ENCODE measurements at regions not wholly inside any gene's neighbourhood (a gene's known extent, or its start where the extent isn't known, plus 50 kb on each side); places are given as distances from the start of the nearest gene placed in this dataset.
"Not testable (repeated sequence)": the region's sequence is repeated elsewhere in the genome, so short reads cannot be mapped to it uniquely, and the experiment has no call there.

DNA sequence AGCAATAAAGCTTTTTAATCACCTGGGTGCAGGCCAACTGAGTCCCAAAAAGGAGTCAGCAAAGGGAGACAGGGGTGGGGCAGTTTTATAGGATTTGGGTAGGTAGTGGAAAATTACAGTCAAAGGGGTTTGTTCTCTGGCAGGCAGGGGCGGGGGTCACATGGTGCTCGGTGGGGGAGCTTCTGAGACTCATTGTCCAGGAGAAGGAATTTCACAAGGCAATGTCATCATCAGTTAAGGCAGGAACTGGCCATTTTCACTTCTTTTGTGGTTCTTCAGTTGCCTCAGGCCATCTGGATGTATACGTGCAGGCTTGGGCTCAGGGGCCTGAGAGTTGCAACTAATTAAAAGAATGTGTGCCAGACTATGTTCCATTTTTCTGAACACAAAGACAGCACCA lies 147.5 kb upstream of the SCN7A start:
- not testable (repeated sequence) for DNase-seq (ENCODE audit: low spot score)

DNA sequence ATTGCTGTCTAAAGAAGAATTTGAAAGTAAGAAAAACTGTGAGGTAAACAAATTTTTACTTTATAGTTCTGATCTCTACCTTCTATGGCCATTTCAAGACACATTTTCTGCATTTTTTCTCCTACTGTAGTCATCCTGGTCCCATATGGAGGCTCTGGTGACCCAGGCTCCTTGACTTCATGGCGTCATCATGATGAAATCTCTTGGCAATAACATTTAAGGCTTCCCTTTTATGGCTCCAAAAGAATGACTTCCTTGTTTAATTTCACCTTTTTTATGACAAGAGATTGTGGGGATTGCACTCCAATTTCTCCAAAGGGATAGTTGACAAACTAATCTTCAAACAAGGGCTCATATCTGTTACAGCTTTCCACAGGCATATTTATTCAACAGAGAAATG lies 143.0 kb upstream of the SCN7A start:
- no peak for DNase-seq (ENCODE audit: low spot score)

DNA sequence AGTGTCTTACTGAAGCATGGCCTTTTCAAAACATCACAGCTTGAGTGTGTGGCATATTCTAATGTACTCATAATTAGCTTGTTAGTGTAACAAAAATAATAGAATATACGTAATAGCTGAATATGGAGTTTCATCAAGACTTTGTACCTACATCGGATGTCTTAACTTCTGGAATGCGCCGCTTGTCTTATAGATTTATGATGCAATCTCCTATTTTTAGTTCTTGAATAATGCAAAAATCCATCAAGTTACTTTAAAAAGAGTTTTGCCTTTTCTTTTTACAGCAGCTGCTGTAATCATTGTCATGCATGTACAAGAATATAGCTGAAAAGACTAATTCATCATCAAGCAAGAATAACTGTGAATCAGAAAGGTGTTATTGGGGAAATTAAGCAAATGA lies 140.7 kb upstream of the SCN7A start:
- DNase-seq (ENCODE audit: low spot score) = no peak

GRCh38 chr2:166632616-166633015 lies 138.6 kb upstream of the SCN7A start:
- no peak for DNase-seq (ENCODE audit: low spot score)

GRCh38 chr2:166628478-166629136 lies 134.6 kb upstream of the SCN7A start:
- DNase-seq (ENCODE audit: low spot score) = no peak

- no peak for DNase-seq (ENCODE audit: low spot score)
Observed at GRCh38 chr2:166627893-166628292, 133.8 kb upstream of the SCN7A start.

DNA sequence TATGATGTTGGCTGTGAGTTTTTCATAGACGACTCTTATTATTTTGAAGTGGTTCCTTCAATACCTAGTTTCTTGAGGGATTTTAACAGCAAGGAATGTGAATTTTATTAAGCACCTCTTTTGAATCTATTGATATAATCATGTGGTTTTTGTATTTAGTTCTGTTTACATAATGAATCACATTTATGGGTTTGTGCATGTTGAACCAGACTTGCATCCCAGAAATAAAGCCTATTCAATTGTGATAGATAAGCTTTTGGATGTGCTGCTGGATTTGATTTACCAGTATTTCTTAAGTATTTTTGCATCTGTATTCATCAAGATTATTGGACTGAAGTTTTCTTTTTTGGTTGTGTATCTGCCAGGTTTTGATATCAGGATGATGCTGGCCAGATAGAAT lies 131.6 kb upstream of the SCN7A start:
- DNase-seq (ENCODE audit: low spot score) = no peak

GRCh38 chr2:166614503-166614902 lies 120.5 kb upstream of the SCN7A start:
- no peak for DNase-seq (ENCODE audit: low spot score)

GRCh38 chr2:166614029-166614428 lies 120.0 kb upstream of the SCN7A start:
- DNase-seq (ENCODE audit: low spot score) = no peak

DNA sequence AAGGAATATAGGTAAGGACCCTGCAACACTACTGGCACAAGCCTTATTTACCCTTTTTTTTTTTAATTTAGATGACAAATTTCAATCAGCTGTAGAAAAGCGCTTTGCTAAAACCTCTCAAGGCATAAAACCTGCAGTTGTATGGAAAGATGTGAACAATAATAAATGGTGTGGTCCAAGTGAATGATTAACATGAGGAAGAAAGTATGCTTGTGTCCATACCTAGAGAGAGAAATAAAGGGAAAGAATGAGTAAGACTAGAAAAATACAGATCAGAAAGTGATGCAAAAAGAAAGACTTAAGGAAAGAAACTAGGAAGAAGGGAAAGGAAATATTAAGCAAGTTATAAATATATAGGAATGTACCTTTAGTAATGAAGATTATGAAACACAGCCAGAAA lies 119.2 kb upstream of the SCN7A start:
- DNase-seq (ENCODE audit: low spot score) = no peak

DNA sequence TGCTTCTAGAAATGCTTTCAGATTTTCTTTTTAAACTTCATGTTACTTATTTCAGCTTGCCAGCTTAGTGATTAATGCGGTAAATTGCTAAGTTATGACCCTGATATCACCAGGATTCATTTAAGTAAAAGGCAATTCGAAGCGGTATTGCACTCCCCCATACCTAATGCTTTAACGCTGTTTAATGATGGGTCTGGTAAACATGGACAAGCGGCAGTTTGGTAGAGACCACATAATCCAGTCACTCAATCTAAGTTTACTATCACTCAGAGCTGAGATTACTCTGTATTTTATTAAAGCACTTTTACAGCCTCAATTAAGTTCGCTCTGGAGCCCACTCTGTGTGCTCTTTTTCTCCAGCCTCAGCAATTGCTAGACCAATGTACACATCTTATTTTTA lies 118.2 kb upstream of the SCN7A start:
- DNase-seq (ENCODE audit: low spot score) = no peak

GRCh38 chr2:166610913-166611305 lies 116.9 kb upstream of the SCN7A start:
- no peak for DNase-seq (ENCODE audit: low spot score)

GRCh38 chr2:166610180-166610912 lies 116.3 kb upstream of the SCN7A start:
- no peak for DNase-seq (ENCODE audit: low spot score)

GRCh38 chr2:166609183-166609959 lies 115.3 kb upstream of the SCN7A start:
- DNase-seq (ENCODE audit: low spot score) = peak; percentile 38

DNA sequence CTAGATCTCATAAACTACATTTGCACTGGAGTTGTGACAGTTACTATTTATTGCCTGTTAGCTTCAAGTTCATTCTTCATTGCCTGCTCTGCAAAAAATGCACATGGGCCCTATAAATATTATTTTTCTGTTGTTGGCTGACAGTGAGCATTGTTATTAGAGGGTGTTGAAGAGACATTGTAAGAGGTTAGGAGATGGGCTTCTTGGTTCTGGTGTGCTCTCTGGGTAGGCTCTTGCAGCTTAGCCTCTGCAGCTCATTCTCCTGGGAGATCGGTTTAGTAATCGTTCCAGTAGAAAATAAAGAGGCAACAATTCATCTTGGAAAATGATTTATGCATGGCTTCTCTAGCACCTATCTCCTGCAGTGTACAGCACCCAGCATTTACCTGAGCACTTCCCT lies 113.8 kb upstream of the SCN7A start:
- DNase-seq (ENCODE audit: low spot score) = no peak

DNA sequence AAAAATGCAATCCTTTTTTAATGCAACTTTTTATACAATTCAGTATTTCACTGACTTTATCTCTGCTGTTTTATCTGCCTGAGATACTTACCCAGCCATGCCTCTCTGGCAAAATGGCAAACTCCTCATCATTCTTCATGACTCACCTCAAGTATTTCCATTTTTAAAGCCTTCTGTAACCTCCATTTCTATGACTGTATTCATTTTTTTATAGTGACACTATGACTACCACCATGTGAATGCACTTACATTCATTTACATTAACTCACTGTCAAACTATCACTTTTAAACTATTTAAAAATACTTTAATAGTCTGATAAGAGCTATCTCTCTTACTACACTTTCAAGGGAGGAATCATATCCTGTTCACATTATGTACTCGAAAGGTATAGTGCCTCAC lies 99.4 kb upstream of the SCN7A start:
- DNase-seq (ENCODE audit: low spot score) = no peak

DNA sequence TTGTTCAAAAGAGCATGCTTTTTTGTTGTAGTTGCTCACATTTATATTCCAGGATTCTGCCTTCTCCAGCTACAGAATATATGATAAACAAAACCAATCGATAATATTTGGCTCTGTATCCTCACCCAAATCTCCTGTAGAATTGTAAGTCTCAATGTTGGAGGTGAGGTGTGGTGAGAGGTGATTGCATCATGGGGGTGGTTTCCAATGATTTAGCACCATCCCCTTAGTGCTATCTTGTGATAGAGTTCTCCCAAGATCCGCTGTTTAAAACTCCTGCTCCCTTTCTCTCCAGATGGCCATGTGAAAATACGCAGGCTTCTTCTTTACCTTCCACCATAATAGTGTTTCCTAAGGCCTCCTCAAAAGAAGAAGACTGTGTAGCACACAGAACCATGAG lies 98.7 kb upstream of the SCN7A start:
- DNase-seq (ENCODE audit: low spot score) = no peak

DNA sequence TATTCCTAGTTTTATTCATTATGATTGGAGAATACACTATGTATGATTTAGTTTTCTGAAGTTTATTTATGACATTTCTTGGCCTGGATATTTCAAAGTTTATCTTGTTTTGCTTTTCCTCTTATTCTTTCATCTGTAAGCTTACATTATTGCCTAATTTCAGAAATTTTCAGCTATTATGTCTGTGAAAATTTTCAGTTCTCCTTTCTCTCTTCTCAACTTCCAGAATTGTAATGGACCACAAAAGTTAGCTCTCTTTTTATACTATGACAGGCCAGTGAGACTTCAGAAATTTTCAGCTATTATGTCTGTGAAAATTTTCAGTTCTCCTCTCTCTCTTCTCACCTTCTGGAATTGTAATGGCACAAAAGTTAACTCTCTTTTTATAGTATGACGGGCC lies 97.2 kb upstream of the SCN7A start:
- no peak for DNase-seq (ENCODE audit: low spot score)

- no peak for DNase-seq (ENCODE audit: low spot score)
Observed at GRCh38 chr2:166573391-166573790, 79.3 kb upstream of the SCN7A start.

- no peak for DNase-seq (ENCODE audit: low spot score)
Observed at GRCh38 chr2:166572937-166573336, 78.9 kb upstream of the SCN7A start.

GRCh38 chr2:166568409-166568808 lies 74.4 kb upstream of the SCN7A start:
- no peak for DNase-seq (ENCODE audit: low spot score)

- no peak for DNase-seq (ENCODE audit: low spot score)
Observed at GRCh38 chr2:166565501-166565900, 71.5 kb upstream of the SCN7A start.

DNA sequence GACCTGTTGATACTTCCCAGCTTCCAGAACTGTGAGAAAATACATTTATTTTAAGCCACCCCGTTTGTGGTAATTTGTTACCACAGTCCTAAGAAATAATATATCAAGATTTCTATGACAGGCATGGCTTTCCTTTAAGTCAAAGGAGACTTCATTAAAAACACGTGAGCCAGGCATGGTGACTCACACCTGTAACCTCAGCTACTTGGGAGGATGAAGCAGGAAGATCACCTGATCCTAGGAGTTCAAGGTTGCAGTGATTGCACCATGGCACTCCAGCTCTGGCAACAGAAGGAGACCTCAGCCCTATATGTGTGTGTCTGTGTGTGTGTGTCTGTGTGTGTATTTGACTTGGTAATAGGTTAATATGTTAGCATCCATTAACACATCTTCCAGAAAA lies 69.8 kb upstream of the SCN7A start:
- DNase-seq (ENCODE audit: low spot score) = no peak
